A673 (cell line): ENCODE measurements at regions not wholly inside any gene's neighbourhood (a gene's known extent, or its start where the extent isn't known, plus 50 kb on each side); places are given as distances from the start of the nearest gene placed in this dataset.

Experiments
- CTCF ChIP-seq: fragments of 300-800, 200-600 bp; sonication (generic); conservative IDR thresholded peaks from 2 replicates; pipeline ENCODE4 v1.5.1; 2017; ENCODE audit warnings: low read depth, mild to moderate bottlenecking, antibody characterized with exemption, low read length, moderate library complexity, mixed read lengths
- EZH2 ChIP-seq: fragments of 200-600 bp; sonication (generic); IDR thresholded peaks from 2 replicates; pipeline ENCODE4 v1.6.1; 2017; ENCODE audit warnings: borderline replicate concordance, low read depth, mild to moderate bottlenecking, mixed read lengths, antibody characterized with exemption, low read length; ENCODE audit not compliant: poor library complexity, severe bottlenecking

- TF ChIP-seq CTCF (no peak), EZH2 (no peak)
Measured at GRCh38 chr16:6364846-6365245, 967.8 kb upstream of the RBFOX1 start.
